Psoas muscle (tissue), 7 donors: ENCODE measurements at regions not wholly inside any gene's neighbourhood (a gene's known extent, or its start where the extent isn't known, plus 50 kb on each side); places are given as distances from the start of the nearest gene placed in this dataset.

Experiments used
- ATAC-seq, 4 donors: fragments of 200-7000 bp; cut with Tn5 transposase; one replicate each; pipeline ENCODE4 v1.9.1; 2020; ENCODE audit warnings: moderate library complexity in 3 of 4, mild to moderate bottlenecking in 2 of 4
- DNase-seq, 2 donors: peaks; one replicate each; pipeline ENCODE4 v3.0.0-alpha.2; 2020
- H3K27ac ChIP-seq: fragments of 200-600 bp; one replicate; pipeline ENCODE4 v1.8.0; 2022
- H3K27me3 ChIP-seq, 3 donors: fragments of 200-600 bp in 1 of 3; one replicate each; pipeline versions ENCODE4 v1.6.1 to v1.8.0; 2013 to 2022; ENCODE audit warnings: low read length in 2 of 3, mild to moderate bottlenecking in 2 of 3, moderate library complexity in 1 of 3; ENCODE audit not compliant: insufficient read depth in 3 of 3
- H3K36me3 ChIP-seq, 2 donors: fragments of 200-600 bp in 1 of 2; one replicate each; pipeline versions ENCODE4 v1.6.1 to v1.8.0; 2013 to 2022; ENCODE audit warnings: low read depth in 1 of 2, mild to moderate bottlenecking in 1 of 2, moderate library complexity in 1 of 2; ENCODE audit not compliant: insufficient read depth in 1 of 2
- H3K4me1 ChIP-seq: fragments of 200-600 bp; one replicate; pipeline ENCODE4 v1.8.0; 2022
- H3K4me3 ChIP-seq: fragments of 200-600 bp; one replicate; pipeline ENCODE4 v1.8.0; 2022; ENCODE audit warnings: mild to moderate bottlenecking
- H3K9me3 ChIP-seq: fragments of 200-600 bp; one replicate; pipeline ENCODE4 v1.8.0; 2022
- WGBS, 3 donors: extraction: QIAGEN DNeasy Blood & Tissue Kit; methylation state at CpG; one replicate each; pipeline versions ENCODE4 v1.1.6 to v1.1.7; 2013; 5-methylcytosine and 5-hydroxymethylcytosine counted together
- intact Hi-C, 2 donors: fragments of 100-400 bp; cut with DNase I; formaldehyde crosslinking; loops; one replicate each; pipeline versions ENCODE4 v1.11.0 to v1.14.2; 2022
- TF ChIP-seq, protein P1 (sequence below): fragments of 200-600 bp; IDR thresholded peaks from one replicate; pipeline ENCODE4 v1.8.0; 2022; ENCODE audit warnings: antibody characterized with exemption
- donor health status: healthy with polysubstance abuse.
- donor health status: DM: no; HTN: no; CAD: no; lungs with moderate emphysema.
- donor health status: Bipolar disorder and iron deficiency.
- donor health status: healthy.
- donor health status: DM: yes; HTN: yes; CAD: no.
- donor health status: DM: no; HTN: no; CAD: no.
- donor health status: DM: yes; HTN: yes; CAD: no.

DNA sequence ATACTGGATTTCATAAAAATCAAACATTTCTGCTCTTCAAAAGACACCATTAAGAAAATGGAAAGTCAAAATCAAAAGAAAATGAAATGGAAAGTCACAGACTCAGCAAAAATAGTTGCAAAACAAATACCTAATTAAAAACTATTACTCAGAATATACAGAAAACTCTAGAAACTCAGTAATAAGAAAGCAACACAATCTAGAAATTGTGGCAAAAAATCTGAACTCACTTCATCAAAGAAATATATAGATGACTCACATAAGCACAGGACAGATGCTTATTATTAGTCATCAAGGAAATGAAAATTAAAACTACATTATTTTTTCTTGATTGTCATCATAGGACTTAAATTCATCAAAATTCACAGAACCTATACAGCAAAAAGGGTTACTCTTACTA is 430.0 kb downstream of the SHQ1 start:
- TF ChIP-seq, protein P1, sequence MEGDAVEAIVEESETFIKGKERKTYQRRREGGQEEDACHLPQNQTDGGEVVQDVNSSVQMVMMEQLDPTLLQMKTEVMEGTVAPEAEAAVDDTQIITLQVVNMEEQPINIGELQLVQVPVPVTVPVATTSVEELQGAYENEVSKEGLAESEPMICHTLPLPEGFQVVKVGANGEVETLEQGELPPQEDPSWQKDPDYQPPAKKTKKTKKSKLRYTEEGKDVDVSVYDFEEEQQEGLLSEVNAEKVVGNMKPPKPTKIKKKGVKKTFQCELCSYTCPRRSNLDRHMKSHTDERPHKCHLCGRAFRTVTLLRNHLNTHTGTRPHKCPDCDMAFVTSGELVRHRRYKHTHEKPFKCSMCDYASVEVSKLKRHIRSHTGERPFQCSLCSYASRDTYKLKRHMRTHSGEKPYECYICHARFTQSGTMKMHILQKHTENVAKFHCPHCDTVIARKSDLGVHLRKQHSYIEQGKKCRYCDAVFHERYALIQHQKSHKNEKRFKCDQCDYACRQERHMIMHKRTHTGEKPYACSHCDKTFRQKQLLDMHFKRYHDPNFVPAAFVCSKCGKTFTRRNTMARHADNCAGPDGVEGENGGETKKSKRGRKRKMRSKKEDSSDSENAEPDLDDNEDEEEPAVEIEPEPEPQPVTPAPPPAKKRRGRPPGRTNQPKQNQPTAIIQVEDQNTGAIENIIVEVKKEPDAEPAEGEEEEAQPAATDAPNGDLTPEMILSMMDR, result no peak
- peaks cover 12% of the 10 kb centered on the region for H3K9me3 ChIP-seq
- H3K36me3 ChIP-seq, result no peaks in the 10 kb centered on the region
- DNase-seq, result no peak
- no peaks in the 10 kb centered on the region for H3K27me3 ChIP-seq
- peaks cover 26% of the 10 kb centered on the region for H3K4me1 ChIP-seq
- no peak for ATAC-seq
- no peak overlapping the region for H3K4me3 ChIP-seq
- no peak overlapping the region for H3K27ac ChIP-seq
- intact Hi-C loops, result no loop called here

DNA sequence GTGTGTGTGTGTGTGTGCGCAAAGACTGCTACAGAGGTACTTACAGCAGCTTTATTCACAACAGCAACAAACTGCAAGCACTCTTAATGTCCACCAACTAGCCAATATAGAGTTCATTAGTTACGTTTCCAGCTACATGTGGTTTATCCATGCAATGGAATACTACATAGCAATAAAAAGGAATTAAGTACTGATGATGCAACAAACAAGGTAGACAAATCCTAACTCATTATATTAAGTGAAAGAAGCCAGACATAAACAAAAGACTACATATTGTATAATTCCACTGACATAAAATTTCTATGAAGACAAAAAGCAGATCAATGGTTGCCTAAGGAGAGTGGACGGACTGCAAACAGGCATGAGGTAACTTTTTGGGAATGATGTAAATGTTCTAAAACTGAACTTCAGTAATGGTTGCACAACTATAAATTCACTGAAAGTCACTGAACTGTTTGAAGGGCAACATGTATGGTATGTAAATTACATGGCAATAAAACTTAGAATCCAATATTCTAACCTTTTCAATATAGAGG is 433.7 kb downstream of the SHQ1 start:
- DNase-seq, result no peak
- peaks cover 58% of the 10 kb centered on the region for H3K4me1 ChIP-seq
- WGBS, 3 donors, result 61 to 67% (median 64%) methylated on average over 3 of the region's 3 CpGs
- H3K27ac ChIP-seq, result no peak overlapping the region
- H3K27me3 ChIP-seq, result no peaks in the 10 kb centered on the region
- H3K4me3 ChIP-seq, result no peak overlapping the region
- ATAC-seq, result no peak
- no peaks in the 10 kb centered on the region for H3K9me3 ChIP-seq
- intact Hi-C loops, result no loop called here
- H3K36me3 ChIP-seq, result no peaks in the 10 kb centered on the region
- TF ChIP-seq, protein P1, result no peak

DNA sequence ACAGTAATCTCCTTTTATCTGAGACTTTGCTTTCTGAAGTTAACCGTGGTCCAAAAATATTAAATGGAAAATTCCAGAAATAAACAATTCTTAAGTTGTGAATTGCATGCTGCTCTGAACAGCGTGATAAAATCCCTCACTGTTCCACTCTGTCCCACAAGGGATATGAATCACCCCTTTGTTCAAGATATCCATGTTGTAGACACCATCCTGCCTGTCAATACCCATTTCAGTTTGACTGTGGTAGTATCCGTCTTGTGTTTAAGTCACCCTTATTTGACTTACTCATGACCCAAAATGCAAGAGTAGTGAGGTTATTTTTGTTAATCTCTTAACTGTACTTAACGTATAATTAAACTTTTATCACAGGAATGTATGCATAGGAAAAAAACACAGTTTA is 435.0 kb downstream of the SHQ1 start:
- intact Hi-C loops, result no loop called here
- H3K4me3 ChIP-seq, result no peak overlapping the region
- WGBS, 3 donors, result 62 to 68% (median 62%) methylated on average over 4 of the region's 4 CpGs

DNA sequence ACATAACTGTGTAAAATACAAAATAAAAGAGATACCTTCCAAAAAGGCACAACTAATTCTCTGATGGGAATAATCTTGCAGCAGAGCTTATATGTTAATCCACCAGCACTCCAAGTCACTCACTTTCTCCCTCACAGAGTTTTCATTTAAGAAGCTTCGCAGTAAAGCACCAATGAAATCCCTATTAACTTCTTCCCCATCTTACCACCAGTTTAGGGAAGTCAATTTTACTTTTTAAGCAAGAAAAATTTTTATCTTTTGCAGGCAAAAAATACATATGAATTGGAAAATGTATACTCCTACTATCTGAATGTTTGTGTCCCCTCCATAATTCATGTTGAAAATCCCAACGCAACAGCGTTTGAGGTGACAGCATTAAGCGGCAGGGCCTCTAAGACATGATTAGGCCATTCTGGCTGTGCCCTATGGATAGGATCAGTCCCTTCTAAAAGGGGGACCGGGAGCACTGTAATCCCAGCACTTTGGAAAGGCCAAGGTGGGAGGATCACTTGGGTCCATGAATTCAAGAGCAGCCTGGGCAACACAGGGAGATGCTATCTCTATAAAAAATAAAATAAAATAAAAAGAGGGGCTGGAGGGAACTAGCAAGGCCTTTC is 435.8 kb downstream of the SHQ1 start:
- ATAC-seq, result no peak

More for the DNA sequence above, 435.0 kb downstream of the SHQ1 start:
- Histone ChIP-seq H3K36me3 (no peaks in the 10 kb centered on the region), H3K9me3 (no peaks in the 10 kb centered on the region), H3K27me3 (no peaks in the 10 kb centered on the region), H3K4me1 (peaks cover 53% of the 10 kb centered on the region), H3K27ac (no peak overlapping the region)
- TF ChIP-seq, protein P1, result no peak
- ATAC-seq, result no peak
- no peak for DNase-seq

More for the DNA sequence above, 435.8 kb downstream of the SHQ1 start:
- Histone ChIP-seq H3K4me3 (no peak overlapping the region), H3K4me1 (peaks cover 49% of the 10 kb centered on the region), H3K36me3 (no peaks in the 10 kb centered on the region), H3K27ac (no peak overlapping the region), H3K9me3 (no peaks in the 10 kb centered on the region), H3K27me3 (no peaks in the 10 kb centered on the region)
- no peak for DNase-seq
- intact Hi-C loops, result no loop called here
- TF ChIP-seq, protein P1, result no peak
- WGBS, 3 donors, result 90 to 94% (median 92%) methylated on average over 5 of the region's 5 CpGs
